DND-41 (cell line): ENCODE measurements at regions not wholly inside any gene's neighbourhood (a gene's known extent, or its start where the extent isn't known, plus 50 kb on each side); places are given as distances from the start of the nearest gene placed in this dataset.

Experiments used
- EZH2 ChIP-seq: IDR thresholded peaks from 3 replicates; pipeline ENCODE4 v1.6.1; 2012; ENCODE audit warnings: borderline replicate concordance, low read depth, mild to moderate bottlenecking, moderate library complexity, low read length, inconsistent platforms; ENCODE audit not compliant: severe bottlenecking
- TF ChIP-seq, protein P1 (sequence below): IDR thresholded peaks from 2 replicates; pipeline ENCODE4 v1.5.1; 2012; ENCODE audit warnings: borderline replicate concordance, low read length, moderate library complexity, mild to moderate bottlenecking; ENCODE audit not compliant: poor library complexity, severe bottlenecking; ENCODE audit errors: extremely low read depth

- TF ChIP-seq, protein P1, sequence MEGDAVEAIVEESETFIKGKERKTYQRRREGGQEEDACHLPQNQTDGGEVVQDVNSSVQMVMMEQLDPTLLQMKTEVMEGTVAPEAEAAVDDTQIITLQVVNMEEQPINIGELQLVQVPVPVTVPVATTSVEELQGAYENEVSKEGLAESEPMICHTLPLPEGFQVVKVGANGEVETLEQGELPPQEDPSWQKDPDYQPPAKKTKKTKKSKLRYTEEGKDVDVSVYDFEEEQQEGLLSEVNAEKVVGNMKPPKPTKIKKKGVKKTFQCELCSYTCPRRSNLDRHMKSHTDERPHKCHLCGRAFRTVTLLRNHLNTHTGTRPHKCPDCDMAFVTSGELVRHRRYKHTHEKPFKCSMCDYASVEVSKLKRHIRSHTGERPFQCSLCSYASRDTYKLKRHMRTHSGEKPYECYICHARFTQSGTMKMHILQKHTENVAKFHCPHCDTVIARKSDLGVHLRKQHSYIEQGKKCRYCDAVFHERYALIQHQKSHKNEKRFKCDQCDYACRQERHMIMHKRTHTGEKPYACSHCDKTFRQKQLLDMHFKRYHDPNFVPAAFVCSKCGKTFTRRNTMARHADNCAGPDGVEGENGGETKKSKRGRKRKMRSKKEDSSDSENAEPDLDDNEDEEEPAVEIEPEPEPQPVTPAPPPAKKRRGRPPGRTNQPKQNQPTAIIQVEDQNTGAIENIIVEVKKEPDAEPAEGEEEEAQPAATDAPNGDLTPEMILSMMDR = no peak
- TF ChIP-seq EZH2 = no peak
Measured at GRCh38 chr3:159791336-159791735, 197.3 kb upstream of the IL12A start.
